Fibroblast of skin of scalp (primary cell): ENCODE measurements at regions not wholly inside any gene's neighbourhood (a gene's known extent, or its start where the extent isn't known, plus 50 kb on each side); places are given as distances from the start of the nearest gene placed in this dataset.

Source experiments
- DNase-seq: peaks from one replicate; pipeline ENCODE4 v3.0.0-alpha.2; 2013

GRCh38 chr1:11596295-11596694 is 57.9 kb downstream of the FBXO2 start:
- DNase-seq: no peak

- no peak for DNase-seq
Measured at GRCh38 chr1:11595285-11595684, 58.9 kb downstream of the FBXO2 start.

- DNase-seq: no peak
Measured at GRCh38 chr1:11594625-11595024, 59.6 kb downstream of the FBXO2 start.

GRCh38 chr1:11594222-11594621 is 60.0 kb downstream of the FBXO2 start:
- peak; percentile 37 for DNase-seq

GRCh38 chr1:11592752-11593151 is 61.5 kb downstream of the FBXO2 start:
- DNase-seq: no peak

- no peak for DNase-seq
Measured at GRCh38 chr1:11590395-11590794, 63.8 kb downstream of the FBXO2 start.
